Upper lobe of left lung (tissue), 6 donors: ENCODE measurements at regions not wholly inside any gene's neighbourhood (a gene's known extent, or its start where the extent isn't known, plus 50 kb on each side); places are given as distances from the start of the nearest gene placed in this dataset.

Source experiments
- ATAC-seq, 2 donors: fragments of 200-7000 bp; cut with Tn5 transposase; one replicate each; pipeline ENCODE4 v1.9.1; 2022; ENCODE audit warnings: mild to moderate bottlenecking in 2 of 2, moderate library complexity in 2 of 2; ENCODE audit not compliant: low FRiP score in 2 of 2
- DNase-seq, 2 donors: peaks; one replicate each; pipeline ENCODE4 v3.0.0-alpha.2; 2019 to 2020
- H3K27ac ChIP-seq, 4 donors: fragments of 200-600 bp; sonication (generic); one replicate each; pipeline ENCODE4 v1.5.1; 2016 to 2019
- H3K27me3 ChIP-seq, 4 donors: fragments of 200-600 bp; sonication (generic); one replicate each; pipeline ENCODE4 v1.5.1; 2017 to 2019
- H3K36me3 ChIP-seq, 4 donors: fragments of 200-600 bp; sonication (generic); one replicate each; pipeline ENCODE4 v1.5.1; 2016 to 2019
- H3K4me1 ChIP-seq, 4 donors: fragments of 200-600 bp; sonication (generic); one replicate each; pipeline ENCODE4 v1.5.1; 2018 to 2019
- H3K4me3 ChIP-seq, 4 donors: fragments of 200-600 bp; sonication (generic); one replicate each; pipeline ENCODE4 v1.5.1; 2017 to 2019; ENCODE audit warnings: mild to moderate bottlenecking in 2 of 4, moderate library complexity in 1 of 4
- H3K9me3 ChIP-seq, 4 donors: fragments of 200-600 bp; sonication (generic); one replicate each; pipeline ENCODE4 v1.5.1; 2018 to 2019
- CTCF ChIP-seq, 6 experiments: fragments of 450-650 bp in 4 of 6; fragments of 200-600 bp in 2 of 6; sonication (generic) in 2 of 6; IDR thresholded peaks; one replicate each; pipeline ENCODE4 v1.5.1; 2016 to 2019; ENCODE audit warnings: antibody characterized with exemption in 6 of 6
- EP300 ChIP-seq, 4 donors: sonication (generic); formaldehyde crosslinking; IDR thresholded peaks; one replicate each; pipeline ENCODE4 v1.5.1; 2017; ENCODE audit warnings: antibody characterized with exemption in 4 of 4, control low read depth in 2 of 4
- POLR2A ChIP-seq, 4 donors: fragments of 450-650 bp; IDR thresholded peaks; one replicate each; pipeline ENCODE4 v1.5.1; 2016 to 2017; ENCODE audit warnings: antibody characterized with exemption in 4 of 4, mild to moderate bottlenecking in 2 of 4
- POLR2AphosphoS5 ChIP-seq, 2 donors: sonication (generic); formaldehyde crosslinking; IDR thresholded peaks; one replicate each; pipeline ENCODE4 v1.5.1; 2017; ENCODE audit warnings: antibody characterized with exemption in 2 of 2
- WGBS, 2 donors: methylation state at CpG; one replicate each; pipeline ENCODE4 v1.1.5; 2017 to 2018; 5-methylcytosine and 5-hydroxymethylcytosine counted together
- donor health status: DM: no; HTN: no; CAD: no; lungs with moderate emphysema.
- donor health status: DM: no; HTN: yes; CAD: no; lungs with severe emphysema.

- no peak for ATAC-seq
- no peak for DNase-seq
- H3K27me3 ChIP-seq, result no peaks in the 10 kb centered on the region
- no peak overlapping the region for H3K27ac ChIP-seq
- peaks cover 0 to 6% (median 2%) of the 10 kb centered on the region in 4 donors for H3K4me1 ChIP-seq
- no peaks in the 10 kb centered on the region for H3K9me3 ChIP-seq
- 91 to 93% methylated on average over 3 of the region's 3 CpGs for WGBS, 2 donors
- H3K36me3 ChIP-seq, result no peaks in the 10 kb centered on the region
- no peak overlapping the region for H3K4me3 ChIP-seq
- TF ChIP-seq POLR2A (IDR thresholded peaks at IDR 0.05), result no peak
- TF ChIP-seq POLR2AphosphoS5 (IDR thresholded peaks at IDR 0.05), result no peak
- no peak for TF ChIP-seq EP300 (IDR thresholded peaks at IDR 0.05)
- TF ChIP-seq CTCF (IDR thresholded peaks at IDR 0.05), result no peak
Observed at GRCh38 chr2:176388861-176389260, 119.6 kb downstream of the MTX2 start.

- WGBS, 2 donors, result 54 to 60% methylated on average over 5 of the region's 5 CpGs
- H3K27me3 ChIP-seq, result no peaks in the 10 kb centered on the region
- H3K27ac ChIP-seq, result no peak overlapping the region
- H3K36me3 ChIP-seq, result no peaks in the 10 kb centered on the region
- peaks cover 0 to 6% (median 2%) of the 10 kb centered on the region in 4 donors for H3K4me1 ChIP-seq
- ATAC-seq (no peak), DNase-seq (no peak)
- H3K9me3 ChIP-seq, result no peaks in the 10 kb centered on the region
- no peak overlapping the region for H3K4me3 ChIP-seq
- TF ChIP-seq POLR2AphosphoS5 (IDR thresholded peaks at IDR 0.05) (no peak), CTCF (IDR thresholded peaks at IDR 0.05) (no peak), EP300 (IDR thresholded peaks at IDR 0.05) (no peak), POLR2A (IDR thresholded peaks at IDR 0.05) (no peak)
Observed at GRCh38 chr2:176390276-176391147, 121.3 kb downstream of the MTX2 start.

- ATAC-seq, result no peak
- TF ChIP-seq EP300 (IDR thresholded peaks at IDR 0.05), result no peak
- no peak for TF ChIP-seq POLR2AphosphoS5 (IDR thresholded peaks at IDR 0.05)
- TF ChIP-seq CTCF (IDR thresholded peaks at IDR 0.05), result no peak
- no peak for TF ChIP-seq POLR2A (IDR thresholded peaks at IDR 0.05)
- DNase-seq, result no peak
- peaks cover 0 to 6% (median 2%) of the 10 kb centered on the region in 4 donors for H3K4me1 ChIP-seq
- H3K27me3 ChIP-seq, result no peaks in the 10 kb centered on the region
- no peaks in the 10 kb centered on the region for H3K9me3 ChIP-seq
- no peak overlapping the region for H3K4me3 ChIP-seq
- H3K27ac ChIP-seq, result no peak overlapping the region
- H3K36me3 ChIP-seq, result no peaks in the 10 kb centered on the region
- 93 to 94% methylated on average over 1 of the region's 1 CpG for WGBS, 2 donors
Observed at GRCh38 chr2:176391148-176391419, 121.8 kb downstream of the MTX2 start.

GRCh38 chr2:176392249-176392648 lies 123.0 kb downstream of the MTX2 start:
- no peak overlapping the region for H3K27ac ChIP-seq
- no peaks in the 10 kb centered on the region for H3K27me3 ChIP-seq
- peaks cover 0 to 6% (median 2%) of the 10 kb centered on the region in 4 donors for H3K4me1 ChIP-seq
- H3K9me3 ChIP-seq, result no peaks in the 10 kb centered on the region
- DNase-seq (no peak), ATAC-seq (no peak)
- H3K36me3 ChIP-seq, result no peaks in the 10 kb centered on the region
- no peak overlapping the region for H3K4me3 ChIP-seq
- WGBS, 2 donors, result 55 to 72% methylated on average over 6 of the region's 6 CpGs
- TF ChIP-seq POLR2A (IDR thresholded peaks at IDR 0.05) (no peak), POLR2AphosphoS5 (IDR thresholded peaks at IDR 0.05) (no peak), EP300 (IDR thresholded peaks at IDR 0.05) (no peak), CTCF (IDR thresholded peaks at IDR 0.05) (no peak)
